ENCODE measurements at regions not wholly inside any gene's neighbourhood (a gene's known extent, or its start where the extent isn't known, plus 50 kb on each side); places are given as distances from the start of the nearest gene placed in this dataset.

GRCh38 chr11:19472679-19473078, 231.9 kb upstream of the E2F8 start:
- Histone ChIP-seq H3K27ac (no peak overlapping the region), H3K27me3 (peaks cover 0 to 11% (median 0%) of the 10 kb centered on the region in 7 donors), H3K4me3 (no peak overlapping the region), H3K36me3 (no peaks in the 10 kb centered on the region), H3K4me1 (peaks cover 0 to 5% (median 0%) of the 10 kb centered on the region in 9 donors), H3K9me3 (no peaks in the 10 kb centered on the region)
- WGBS, 2 donors = 78 to 87% methylated on average over 3 of the region's 3 CpGs
- intact Hi-C loops (cut with DNase I) = no loop called here
- no peak for TF ChIP-seq CTCF (IDR thresholded peaks at IDR 0.05)
- ATAC-seq (no peak), DNase-seq (no peak)

GRCh38 chr11:19467904-19468303, 227.2 kb upstream of the E2F8 start:
- peaks cover 0 to 5% (median 0%) of the 10 kb centered on the region in 9 donors for H3K4me1 ChIP-seq
- 87 to 100% methylated on average over 2 of the region's 2 CpGs for WGBS, 2 donors
- intact Hi-C loops (cut with DNase I) = no loop called here
- H3K4me3 ChIP-seq = no peak overlapping the region
- no peak overlapping the region for H3K27ac ChIP-seq
- DNase-seq = no peak
- H3K9me3 ChIP-seq = no peaks in the 10 kb centered on the region
- no peaks in the 10 kb centered on the region for H3K36me3 ChIP-seq
- TF ChIP-seq CTCF (IDR thresholded peaks at IDR 0.05) = no peak
- H3K27me3 ChIP-seq = no peaks in the 10 kb centered on the region
- no peak for ATAC-seq

GRCh38 chr11:19466314-19466713, 225.6 kb upstream of the E2F8 start:
- Histone ChIP-seq H3K4me1 (peaks cover 0 to 3% (median 0%) of the 10 kb centered on the region in 9 donors), H3K4me3 (no peak overlapping the region), H3K27me3 (no peaks in the 10 kb centered on the region), H3K27ac (no peak overlapping the region), H3K36me3 (no peaks in the 10 kb centered on the region), H3K9me3 (no peaks in the 10 kb centered on the region)
- ATAC-seq (no peak), DNase-seq (no peak)
- intact Hi-C loops (cut with DNase I) = no loop called here
- 81 to 85% methylated on average over 7 of the region's 7 CpGs for WGBS, 2 donors
- TF ChIP-seq CTCF (IDR thresholded peaks at IDR 0.05) = no peak

- Histone ChIP-seq H3K36me3 (no peaks in the 10 kb centered on the region), H3K9me3 (no peaks in the 10 kb centered on the region), H3K27ac (no peak overlapping the region), H3K4me1 (peaks cover 0 to 9% (median 5%) of the 10 kb centered on the region in 9 donors), H3K27me3 (no peaks in the 10 kb centered on the region), H3K4me3 (no peak overlapping the region)
- intact Hi-C loops (cut with DNase I) = no loop called here
- no peak for ATAC-seq
- WGBS, 2 donors = 90% methylated on average over 7 of the region's 7 CpGs
- no peak for TF ChIP-seq CTCF (IDR thresholded peaks at IDR 0.05)
- DNase-seq = no peak
These were observed 223.2 kb upstream of the E2F8 start for GRCh38 chr11:19463976-19464375.

Data from heart right ventricle (tissue), 16 donors.